ENCODE measurements at regions not wholly inside any gene's neighbourhood (a gene's known extent, or its start where the extent isn't known, plus 50 kb on each side); places are given as distances from the start of the nearest gene placed in this dataset.

- TF ChIP-seq POLR2A (IDR thresholded peaks at IDR 0.05) = no peak
- TF ChIP-seq CTCF (IDR thresholded peaks at IDR 0.05) = no peak
Measured at GRCh38 chr6:74320715-74321114, 624.7 kb downstream of the CD109 start.
